HepG2 (cell line): ENCODE measurements at regions not wholly inside any gene's neighbourhood (a gene's known extent, or its start where the extent isn't known, plus 50 kb on each side); places are given as distances from the start of the nearest gene placed in this dataset.
A peak's percentile ranks its signal among the peaks of the same experiment; 100 is the strongest.

Experiments
- ATAC-seq: fragments of 200-7000 bp; cut with Tn5 transposase; 3 replicates; pipeline ENCODE4 v1.9.1; 2020; ENCODE audit warnings: mild to moderate bottlenecking, moderate library complexity
- BruUV-seq: library from RNA; stranded (reverse); fragments of 400-500 nt; replicated peaks from 2 replicates; lab custom pipeline; 2021; lab: Mats Ljungman, UMichigan
- CTCF ChIA-PET: fragments of 300-600 bp; formaldehyde crosslinking; extraction: SDS; loops from one replicate; lab custom pipeline; 2021; ENCODE audit warnings: low total read pairs, inconsistent platforms, low intra/inter-chr PET ratio; lab: Yijun Ruan, JAX
- POLR2A ChIA-PET: fragments of 350-600 bp; sonication (Branson Sonifier 250); formaldehyde crosslinking; loops from one replicate; lab custom pipeline; 2020; ENCODE audit warnings: antibody characterized with exemption, inconsistent platforms; lab: Yijun Ruan, JAX
- DNase-seq: peaks from one replicate; pipeline ENCODE4 v3.0.0-alpha.2; 2015; ENCODE audit warnings: low spot score
- FAIRE-seq: peaks from 3 replicates; lab custom pipeline; 2011; peaks lifted over from hg19 to GRCh38; lab: Jason Lieb, UNC
- H2AFZ ChIP-seq: one replicate; pipeline ENCODE4 v1.6.1; 2011; ENCODE audit warnings: low read length, inconsistent platforms
- H3K27ac ChIP-seq: fragments of 300-600 bp; 3 replicates; pipeline ENCODE4 v1.8.0; 2011; ENCODE audit warnings: mixed run types, mild to moderate bottlenecking, mixed read lengths, low read length, inconsistent platforms; ENCODE audit not compliant: insufficient read depth; ENCODE audit errors: extremely low read length
- H3K27me3 ChIP-seq, 2 experiments: fragments of 200-600 bp in 1 of 2; 2 replicates in 1 of 2; 3 replicates in 1 of 2; pipeline versions ENCODE4 v1.6.0 to v1.8.0; 2011; ENCODE audit warnings: low read length in 2 of 2, mild to moderate bottlenecking in 2 of 2, moderate library complexity in 2 of 2, inconsistent platforms in 1 of 2; ENCODE audit not compliant: insufficient read depth in 2 of 2, control insufficient read depth in 1 of 2
- H3K36me3 ChIP-seq, 2 experiments: fragments of 200-600 bp in 1 of 2; replicated peaks in 1 of 2; 2 replicates in 1 of 2; 3 replicates in 1 of 2; pipeline versions ENCODE4 v1.5.1 to v1.8.0; 2011; ENCODE audit warnings: low read length in 2 of 2, inconsistent platforms in 1 of 2; ENCODE audit not compliant: insufficient read depth in 2 of 2, control insufficient read depth in 1 of 2
- H3K4me1 ChIP-seq: 2 replicates; pipeline ENCODE4 v1.5.1; 2012; ENCODE audit warnings: low read length, inconsistent platforms; ENCODE audit not compliant: insufficient read depth
- H3K4me2 ChIP-seq: 2 replicates; pipeline ENCODE4 v1.6.0; 2011; ENCODE audit warnings: low read depth, low read length, inconsistent platforms
- H3K4me3 ChIP-seq, 3 experiments: fragments of 200-600 bp in 1 of 3; sonication (generic), shearing (Covaris generic) in 1 of 3; replicated peaks in 1 of 3; 2 replicates each; pipeline ENCODE4 v1.5.1; 2011 to 2016; ENCODE audit warnings: low read length in 3 of 3, inconsistent platforms in 2 of 3, low read depth in 2 of 3, mild to moderate bottlenecking in 2 of 3, control low read depth in 1 of 3, mixed read lengths in 1 of 3; ENCODE audit not compliant: insufficient read depth in 1 of 3
- H3K79me2 ChIP-seq: one replicate; pipeline ENCODE4 v1.6.1; 2011; ENCODE audit warnings: low read length, inconsistent platforms; ENCODE audit not compliant: insufficient read depth
- H3K9ac ChIP-seq: 2 replicates; pipeline ENCODE4 v1.6.0; 2011; ENCODE audit warnings: mild to moderate bottlenecking, low read depth, low read length, inconsistent platforms; ENCODE audit not compliant: insufficient read depth
- H3K9me3 ChIP-seq: 2 replicates; pipeline ENCODE4 v1.5.1; 2012; ENCODE audit warnings: mild to moderate bottlenecking, low read length
- H4K20me1 ChIP-seq: 2 replicates; pipeline ENCODE4 v1.6.0; 2011; ENCODE audit warnings: inconsistent platforms, mild to moderate bottlenecking, low read length, moderate library complexity; ENCODE audit not compliant: insufficient read depth
- ARNT2 ChIP-seq: sonication (generic); formaldehyde crosslinking; IDR thresholded peaks from 2 replicates; pipeline ENCODE4 v1.8.0; 2022; ENCODE audit warnings: mild to moderate bottlenecking, low read depth, missing genetic modification reagents, moderate library complexity
- CBX2 ChIP-seq, 2 experiments: fragments of 200-600 bp in 1 of 2; sonication (generic); formaldehyde crosslinking in 1 of 2; IDR thresholded peaks; 2 replicates each; pipeline versions ENCODE4 v1.7.0 to v1.8.1; 2018 to 2022; ENCODE audit warnings: low read depth in 2 of 2, low read length in 1 of 2, mild to moderate bottlenecking in 1 of 2, missing genetic modification reagents in 1 of 2
- FOXP1 ChIP-seq, 2 experiments: fragments of 450-650 bp in 1 of 2; IDR thresholded peaks; 2 replicates each; pipeline ENCODE4 v1.6.1; 2017 to 2018; ENCODE audit warnings: antibody characterized with exemption in 1 of 2
- GABPB1 ChIP-seq: IDR thresholded peaks from 2 replicates; pipeline ENCODE4 v1.6.1; 2016; ENCODE audit warnings: mild to moderate bottlenecking, missing genetic modification reagents, moderate library complexity, missing compliant biosample characterization
- HHEX ChIP-seq: IDR thresholded peaks from 2 replicates; pipeline ENCODE4 v1.6.1; 2016; ENCODE audit warnings: control low read depth
- MYNN ChIP-seq: sonication (generic); formaldehyde crosslinking; IDR thresholded peaks from 2 replicates; pipeline ENCODE4 v1.4.0; 2020; ENCODE audit warnings: mild to moderate bottlenecking, low read depth, missing genetic modification reagents
- THAP11 ChIP-seq: IDR thresholded peaks from 2 replicates; pipeline ENCODE4 v1.6.1; 2016; ENCODE audit warnings: missing biosample characterization, missing genetic modification reagents
- ZBTB7B ChIP-seq: sonication (generic); formaldehyde crosslinking; IDR thresholded peaks from 2 replicates; pipeline ENCODE4 v1.4.0; 2020; ENCODE audit warnings: missing genetic modification reagents
- ZNF670 ChIP-seq: sonication (generic); formaldehyde crosslinking; IDR thresholded peaks from 2 replicates; pipeline ENCODE4 v1.8.0; 2022; ENCODE audit warnings: mild to moderate bottlenecking, missing genetic modification reagents, borderline replicate concordance
- ZNF839 ChIP-seq: sonication (generic); formaldehyde crosslinking; IDR thresholded peaks from 2 replicates; pipeline ENCODE4 v1.4.0; 2020; ENCODE audit warnings: missing genetic modification reagents, mild to moderate bottlenecking, borderline replicate concordance
- WGBS: methylation state at CpG from one replicate; pipeline ENCODE4 v1.1.6; 2017; ENCODE audit warnings: low lambda C conversion rate; 5-methylcytosine and 5-hydroxymethylcytosine counted together
- in situ Hi-C: cut with HindIII; loops from 2 replicates; pipeline ENCODE4 v1.10.0; 2017; ENCODE audit warnings: low pct_unique_long_range_greater_than_20kb; ENCODE audit not compliant: extremely low pct_ligation_motif_present
- intact Hi-C: fragments of 100-400 bp; cut with micrococcal nuclease; formaldehyde crosslinking; loops from one replicate; pipeline ENCODE4 v1.10.0; 2022; ENCODE audit not compliant: unreplicated experiment
- TF ChIP-seq, protein P1 (sequence below): IDR thresholded peaks from 2 replicates; pipeline ENCODE4 v1.6.1; 2012; ENCODE audit warnings: inconsistent platforms
- TF ChIP-seq, protein P2 (sequence below): sonication (generic); formaldehyde crosslinking; IDR thresholded peaks from 2 replicates; pipeline ENCODE4 v1.4.0; 2020; ENCODE audit warnings: missing genetic modification reagents
- TF ChIP-seq, protein P3 (sequence below): IDR thresholded peaks from 2 replicates; pipeline ENCODE4 v1.6.1; 2016; ENCODE audit warnings: low read depth, borderline replicate concordance
- TF ChIP-seq, protein P4 (sequence below): sonication (generic); formaldehyde crosslinking; IDR thresholded peaks from 2 replicates; pipeline ENCODE4 v1.8.0; 2022; ENCODE audit warnings: mild to moderate bottlenecking, missing genetic modification reagents
- TF ChIP-seq, protein P5 (sequence below): sonication (generic); formaldehyde crosslinking; IDR thresholded peaks from 2 replicates; pipeline ENCODE4 v1.4.0; 2020; ENCODE audit warnings: missing genetic modification reagents, borderline replicate concordance
- TF ChIP-seq, protein P6 (sequence below): sonication (generic); formaldehyde crosslinking; IDR thresholded peaks from 2 replicates; pipeline ENCODE4 v1.4.0; 2020; ENCODE audit warnings: low read depth, mild to moderate bottlenecking, missing genetic modification reagents

DNA sequence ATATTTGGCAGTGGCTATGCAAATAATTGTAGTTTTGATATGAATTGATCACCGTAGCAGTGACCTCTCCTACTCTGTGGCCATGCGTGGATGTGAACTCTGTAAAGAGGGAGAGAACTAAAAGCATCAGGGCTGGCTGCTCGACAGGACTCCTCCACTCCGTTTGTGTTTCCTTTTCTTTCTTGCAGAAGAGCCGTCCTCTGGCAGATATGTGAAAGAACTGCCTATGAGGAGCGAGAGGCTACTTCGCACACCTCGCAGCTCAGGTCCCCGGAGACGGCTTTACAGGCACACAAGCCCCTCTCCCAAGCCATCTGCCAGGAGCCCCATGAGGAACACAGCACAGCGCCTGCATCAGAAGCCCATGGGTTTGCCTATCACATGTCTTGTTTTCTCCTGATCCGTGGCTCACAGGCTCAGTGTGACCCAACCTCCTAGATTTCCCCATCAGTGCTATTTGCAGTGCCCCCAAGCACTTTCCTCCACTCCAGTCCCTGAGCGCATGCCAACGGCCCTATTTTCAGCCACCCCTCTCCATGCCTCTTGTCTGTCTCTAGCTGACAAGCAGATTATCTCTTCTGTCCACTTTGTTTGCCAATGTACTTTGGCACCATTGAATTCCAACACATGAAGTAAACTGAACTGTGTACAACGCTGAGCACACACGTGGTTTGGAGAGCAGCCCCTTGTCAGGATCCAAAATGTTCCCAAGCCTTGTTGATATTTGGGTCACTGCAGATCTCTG lies 164.3 kb upstream of the AKR1E2 start:
- FAIRE-seq (peak; percentile 61), ATAC-seq (peak; percentile 89), DNase-seq (peak; percentile 78)
- ChIA-PET POLR2A (no interaction called here), CTCF (no interaction called here)
- Histone ChIP-seq H3K79me2 (no peaks in the 10 kb centered on the region), H3K27ac (no peak overlapping the region), H3K9me3 (no peaks in the 10 kb centered on the region), H4K20me1 (no peaks in the 10 kb centered on the region), H3K27me3 (no peaks in the 10 kb centered on the region), H3K4me1 (peaks cover 44% of the 10 kb centered on the region), H2AFZ (no peak overlapping the region), H3K36me3 (no peaks in the 10 kb centered on the region), H3K9ac (no peak overlapping the region), H3K4me3 (peak overlapping the region in 2 of 3 experiments; percentile 6 to 31; a peak in 3 of 6 replicates), H3K4me2 (peak overlapping the region; percentile 64)
- WGBS = 9% methylated on average over 10 of the region's 16 CpGs
- intact Hi-C loops (loop anchor here (5.0 kb wide), 1 partner anchor 101 kb away; no protein-coding TSS in a partner anchor), in situ Hi-C loops (no loop called here)
- no TSS peak for BruUV-seq
- TF ChIP-seq, protein P1, sequence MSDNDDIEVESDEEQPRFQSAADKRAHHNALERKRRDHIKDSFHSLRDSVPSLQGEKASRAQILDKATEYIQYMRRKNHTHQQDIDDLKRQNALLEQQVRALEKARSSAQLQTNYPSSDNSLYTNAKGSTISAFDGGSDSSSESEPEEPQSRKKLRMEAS = peak; percentile 78
- TF ChIP-seq, protein P2, sequence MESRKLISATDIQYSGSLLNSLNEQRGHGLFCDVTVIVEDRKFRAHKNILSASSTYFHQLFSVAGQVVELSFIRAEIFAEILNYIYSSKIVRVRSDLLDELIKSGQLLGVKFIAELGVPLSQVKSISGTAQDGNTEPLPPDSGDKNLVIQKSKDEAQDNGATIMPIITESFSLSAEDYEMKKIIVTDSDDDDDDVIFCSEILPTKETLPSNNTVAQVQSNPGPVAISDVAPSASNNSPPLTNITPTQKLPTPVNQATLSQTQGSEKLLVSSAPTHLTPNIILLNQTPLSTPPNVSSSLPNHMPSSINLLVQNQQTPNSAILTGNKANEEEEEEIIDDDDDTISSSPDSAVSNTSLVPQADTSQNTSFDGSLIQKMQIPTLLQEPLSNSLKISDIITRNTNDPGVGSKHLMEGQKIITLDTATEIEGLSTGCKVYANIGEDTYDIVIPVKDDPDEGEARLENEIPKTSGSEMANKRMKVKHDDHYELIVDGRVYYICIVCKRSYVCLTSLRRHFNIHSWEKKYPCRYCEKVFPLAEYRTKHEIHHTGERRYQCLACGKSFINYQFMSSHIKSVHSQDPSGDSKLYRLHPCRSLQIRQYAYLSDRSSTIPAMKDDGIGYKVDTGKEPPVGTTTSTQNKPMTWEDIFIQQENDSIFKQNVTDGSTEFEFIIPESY = no peak
- no peak for TF ChIP-seq FOXP1 (IDR thresholded peaks at IDR 0.05)
- peak; percentile 85 for TF ChIP-seq FOXP1 (CRISPR knock-in tag; IDR thresholded peaks at IDR 0.05)
- TF ChIP-seq ZNF839 (CRISPR knock-in tag) = no peak
- TF ChIP-seq, protein P3, sequence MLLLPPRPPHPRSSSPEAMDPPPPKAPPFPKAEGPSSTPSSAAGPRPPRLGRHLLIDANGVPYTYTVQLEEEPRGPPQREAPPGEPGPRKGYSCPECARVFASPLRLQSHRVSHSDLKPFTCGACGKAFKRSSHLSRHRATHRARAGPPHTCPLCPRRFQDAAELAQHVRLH (CRISPR knock-in tag) = no peak
- TF ChIP-seq ZBTB7B (CRISPR knock-in tag) = no peak
- TF ChIP-seq, protein P4, sequence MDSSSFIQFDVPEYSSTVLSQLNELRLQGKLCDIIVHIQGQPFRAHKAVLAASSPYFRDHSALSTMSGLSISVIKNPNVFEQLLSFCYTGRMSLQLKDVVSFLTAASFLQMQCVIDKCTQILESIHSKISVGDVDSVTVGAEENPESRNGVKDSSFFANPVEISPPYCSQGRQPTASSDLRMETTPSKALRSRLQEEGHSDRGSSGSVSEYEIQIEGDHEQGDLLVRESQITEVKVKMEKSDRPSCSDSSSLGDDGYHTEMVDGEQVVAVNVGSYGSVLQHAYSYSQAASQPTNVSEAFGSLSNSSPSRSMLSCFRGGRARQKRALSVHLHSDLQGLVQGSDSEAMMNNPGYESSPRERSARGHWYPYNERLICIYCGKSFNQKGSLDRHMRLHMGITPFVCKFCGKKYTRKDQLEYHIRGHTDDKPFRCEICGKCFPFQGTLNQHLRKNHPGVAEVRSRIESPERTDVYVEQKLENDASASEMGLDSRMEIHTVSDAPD (CRISPR knock-in tag) = 0 out of 2 replicates have a peak, but pooled peaks have one; percentile 36
- no peak for TF ChIP-seq HHEX (CRISPR knock-in tag)
- TF ChIP-seq, protein P5, sequence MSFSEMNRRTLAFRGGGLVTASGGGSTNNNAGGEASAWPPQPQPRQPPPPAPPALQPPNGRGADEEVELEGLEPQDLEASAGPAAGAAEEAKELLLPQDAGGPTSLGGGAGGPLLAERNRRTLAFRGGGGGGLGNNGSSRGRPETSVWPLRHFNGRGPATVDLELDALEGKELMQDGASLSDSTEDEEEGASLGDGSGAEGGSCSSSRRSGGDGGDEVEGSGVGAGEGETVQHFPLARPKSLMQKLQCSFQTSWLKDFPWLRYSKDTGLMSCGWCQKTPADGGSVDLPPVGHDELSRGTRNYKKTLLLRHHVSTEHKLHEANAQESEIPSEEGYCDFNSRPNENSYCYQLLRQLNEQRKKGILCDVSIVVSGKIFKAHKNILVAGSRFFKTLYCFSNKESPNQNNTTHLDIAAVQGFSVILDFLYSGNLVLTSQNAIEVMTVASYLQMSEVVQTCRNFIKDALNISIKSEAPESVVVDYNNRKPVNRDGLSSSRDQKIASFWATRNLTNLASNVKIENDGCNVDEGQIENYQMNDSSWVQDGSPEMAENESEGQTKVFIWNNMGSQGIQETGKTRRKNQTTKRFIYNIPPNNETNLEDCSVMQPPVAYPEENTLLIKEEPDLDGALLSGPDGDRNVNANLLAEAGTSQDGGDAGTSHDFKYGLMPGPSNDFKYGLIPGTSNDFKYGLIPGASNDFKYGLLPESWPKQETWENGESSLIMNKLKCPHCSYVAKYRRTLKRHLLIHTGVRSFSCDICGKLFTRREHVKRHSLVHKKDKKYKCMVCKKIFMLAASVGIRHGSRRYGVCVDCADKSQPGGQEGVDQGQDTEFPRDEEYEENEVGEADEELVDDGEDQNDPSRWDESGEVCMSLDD = no peak
- no peak for TF ChIP-seq MYNN
- TF ChIP-seq, protein P6, sequence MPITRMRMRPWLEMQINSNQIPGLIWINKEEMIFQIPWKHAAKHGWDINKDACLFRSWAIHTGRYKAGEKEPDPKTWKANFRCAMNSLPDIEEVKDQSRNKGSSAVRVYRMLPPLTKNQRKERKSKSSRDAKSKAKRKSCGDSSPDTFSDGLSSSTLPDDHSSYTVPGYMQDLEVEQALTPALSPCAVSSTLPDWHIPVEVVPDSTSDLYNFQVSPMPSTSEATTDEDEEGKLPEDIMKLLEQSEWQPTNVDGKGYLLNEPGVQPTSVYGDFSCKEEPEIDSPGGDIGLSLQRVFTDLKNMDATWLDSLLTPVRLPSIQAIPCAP (CRISPR knock-in tag) = no peak
- TF ChIP-seq ARNT2 (CRISPR knock-in tag) = no peak
- TF ChIP-seq THAP11 = 0 out of 2 replicates have a peak, but pooled peaks have one; percentile 16
- no peak for TF ChIP-seq CBX2 (IDR thresholded peaks at IDR 0.05; ENCODE audit: low read depth, low read length)
- no peak for TF ChIP-seq CBX2 (CRISPR knock-in tag; IDR thresholded peaks at IDR 0.05; ENCODE audit: low read depth)
- TF ChIP-seq ZNF670 (CRISPR knock-in tag) = no peak
- TF ChIP-seq GABPB1 = no peak
